GM18861 (cell line): ENCODE measurements at regions not wholly inside any gene's neighbourhood (a gene's known extent, or its start where the extent isn't known, plus 50 kb on each side); places are given as distances from the start of the nearest gene placed in this dataset.

Experiments used
- ATAC-seq: cut with Tn5 transposase; IDR thresholded peaks from one replicate; pipeline ENCODE4 v1.9.1; 2021; ENCODE audit not compliant: unreplicated experiment

DNA sequence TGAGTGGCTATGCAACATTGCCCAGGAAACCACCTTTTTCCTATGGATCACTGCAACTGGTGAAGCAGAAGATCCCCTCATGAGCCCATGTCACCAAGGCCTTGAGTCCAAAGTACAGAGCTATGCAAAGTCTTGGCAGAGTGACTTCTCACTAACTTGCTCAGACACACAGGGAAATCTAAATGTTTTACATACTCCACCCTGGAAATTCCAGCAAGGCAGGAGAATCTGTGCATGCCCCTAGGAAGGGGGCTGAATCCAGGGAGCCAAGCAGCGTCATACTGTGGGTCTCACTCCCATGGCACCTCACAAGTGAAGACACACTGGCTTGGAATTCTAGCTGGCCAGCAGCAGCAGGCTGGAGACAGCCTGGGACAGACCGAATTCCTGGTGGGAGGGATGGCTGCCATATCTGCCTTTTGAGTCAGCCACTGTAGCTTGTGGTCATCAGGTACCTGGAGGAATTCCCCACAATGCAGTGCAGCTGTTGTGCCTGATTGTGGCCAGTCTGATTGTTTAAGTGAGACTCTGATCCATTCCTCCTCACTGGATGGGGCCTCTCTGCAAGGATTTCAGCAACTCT, 1817.4 kb downstream of the SUCLG1 start:
- no peak for ATAC-seq

DNA sequence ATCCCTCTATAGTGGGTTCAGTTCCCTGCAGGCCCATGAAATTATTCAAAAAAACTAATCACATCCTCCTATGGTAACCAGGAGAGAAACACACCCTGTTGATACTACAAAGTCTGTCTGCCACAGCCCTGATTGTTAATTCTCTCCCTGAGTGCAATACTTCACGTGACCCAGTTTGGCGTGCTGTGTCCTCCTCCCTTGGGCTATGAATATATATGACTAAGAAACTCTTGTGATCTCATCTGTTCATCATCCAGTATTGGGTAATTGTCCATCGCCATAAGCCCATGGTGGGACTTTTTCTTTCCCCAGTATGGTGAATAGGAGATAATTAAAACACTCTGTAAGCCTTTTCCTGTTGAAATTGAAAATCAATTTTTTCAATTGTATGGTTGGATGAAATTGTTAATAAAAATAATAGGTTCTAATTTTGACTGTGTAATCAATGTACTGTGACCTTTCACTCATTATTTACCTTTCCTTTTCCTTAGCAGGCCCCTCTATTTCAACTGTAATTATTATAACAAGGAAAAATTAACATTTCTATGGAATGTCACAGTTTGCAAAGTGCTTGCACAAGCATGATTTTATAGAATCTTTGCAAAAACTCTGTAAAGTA, 1822.6 kb downstream of the SUCLG1 start:
- no peak for ATAC-seq

DNA sequence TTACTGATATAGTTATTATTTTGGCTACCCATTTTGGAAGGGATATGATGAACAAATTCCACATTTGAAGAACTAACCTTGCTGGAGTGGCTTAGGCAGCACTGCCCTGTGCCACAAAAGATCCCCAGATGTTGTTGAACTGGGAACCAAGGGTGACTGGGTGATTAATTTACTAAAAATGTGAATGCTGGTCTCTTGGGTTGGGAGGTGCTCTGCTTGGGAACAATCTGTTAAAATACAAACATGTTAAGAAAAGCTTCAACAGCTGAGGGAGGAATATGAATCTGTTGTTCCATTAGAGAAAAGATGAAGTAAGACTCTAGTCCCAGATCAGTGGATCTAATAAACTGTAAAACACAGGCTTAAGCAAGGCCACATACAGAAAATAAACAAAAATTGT, 1860.1 kb downstream of the SUCLG1 start:
- ATAC-seq = no peak

DNA sequence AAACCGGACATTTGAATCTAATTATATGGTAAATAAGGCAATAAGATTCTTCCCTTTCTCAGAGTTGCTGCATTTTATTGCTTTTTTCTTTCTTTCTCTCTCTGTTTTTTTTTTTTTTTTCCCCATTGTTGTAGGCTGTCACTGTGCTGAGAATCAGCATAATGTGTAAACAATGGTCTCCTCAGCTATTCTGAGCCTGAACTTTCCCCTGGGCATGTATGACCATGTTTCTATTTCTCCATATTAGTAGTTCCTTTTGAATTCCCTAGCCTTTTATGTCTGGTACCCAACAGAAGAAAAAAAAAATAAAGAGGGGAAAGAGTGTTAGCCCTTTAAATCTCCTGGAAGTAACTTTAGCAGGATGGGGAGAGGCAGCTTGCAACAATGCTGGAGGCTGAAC, 1862.5 kb downstream of the SUCLG1 start:
- ATAC-seq = no peak

DNA sequence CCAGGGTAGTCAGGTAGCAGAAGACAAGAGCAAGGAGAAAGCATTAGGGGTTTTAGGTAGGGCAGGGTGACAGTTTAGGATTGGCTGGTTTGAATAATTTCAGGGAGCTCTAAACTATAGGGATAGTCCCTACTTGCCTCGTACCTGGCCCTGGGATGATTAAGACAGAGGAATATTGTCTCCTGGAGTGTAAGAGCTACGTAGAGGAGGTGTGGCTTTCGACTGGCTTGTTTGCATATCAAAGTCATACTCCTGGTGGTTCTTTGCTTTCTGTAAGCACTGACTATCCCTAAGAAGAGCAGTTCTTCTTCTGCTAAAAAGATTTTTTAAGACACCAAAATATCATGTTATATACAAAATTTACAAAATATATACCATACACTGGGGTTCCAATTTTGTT, 1867.4 kb downstream of the SUCLG1 start:
- no peak for ATAC-seq

DNA sequence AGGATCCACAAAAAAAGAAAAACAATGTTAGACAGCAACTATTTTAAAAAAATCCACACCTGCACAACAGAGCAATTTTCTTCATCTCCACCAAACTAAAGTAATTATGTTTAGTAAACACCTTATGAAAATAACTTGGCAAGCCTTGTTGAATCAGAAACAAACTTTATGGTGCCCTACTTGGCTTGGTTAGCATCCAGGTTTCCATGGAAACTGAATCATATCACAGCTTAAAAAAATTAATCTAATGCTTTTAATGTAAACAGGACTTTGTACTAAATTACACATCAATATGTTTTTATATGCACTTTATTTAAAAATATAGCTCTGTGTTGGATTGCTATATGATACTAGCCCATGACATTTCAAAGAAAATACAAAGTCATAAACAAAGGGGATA, 1882.4 kb downstream of the SUCLG1 start:
- ATAC-seq = no peak

DNA sequence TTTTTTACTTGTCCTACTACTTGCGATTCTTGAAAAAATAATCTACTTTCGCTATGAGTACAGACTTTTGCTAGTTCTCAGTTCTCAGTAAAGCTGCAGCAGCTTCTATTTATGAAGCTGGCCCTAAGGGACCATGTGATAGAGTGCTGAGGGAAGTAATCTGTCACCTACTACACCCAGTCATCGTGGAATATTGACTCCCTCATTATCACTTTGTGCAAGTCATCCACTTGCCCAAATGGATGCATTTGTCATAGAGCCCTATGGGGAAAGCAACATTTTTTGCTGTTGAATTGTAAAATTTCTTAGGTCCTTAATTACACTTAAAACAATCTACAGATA, 1919.8 kb downstream of the SUCLG1 start:
- ATAC-seq = no peak

DNA sequence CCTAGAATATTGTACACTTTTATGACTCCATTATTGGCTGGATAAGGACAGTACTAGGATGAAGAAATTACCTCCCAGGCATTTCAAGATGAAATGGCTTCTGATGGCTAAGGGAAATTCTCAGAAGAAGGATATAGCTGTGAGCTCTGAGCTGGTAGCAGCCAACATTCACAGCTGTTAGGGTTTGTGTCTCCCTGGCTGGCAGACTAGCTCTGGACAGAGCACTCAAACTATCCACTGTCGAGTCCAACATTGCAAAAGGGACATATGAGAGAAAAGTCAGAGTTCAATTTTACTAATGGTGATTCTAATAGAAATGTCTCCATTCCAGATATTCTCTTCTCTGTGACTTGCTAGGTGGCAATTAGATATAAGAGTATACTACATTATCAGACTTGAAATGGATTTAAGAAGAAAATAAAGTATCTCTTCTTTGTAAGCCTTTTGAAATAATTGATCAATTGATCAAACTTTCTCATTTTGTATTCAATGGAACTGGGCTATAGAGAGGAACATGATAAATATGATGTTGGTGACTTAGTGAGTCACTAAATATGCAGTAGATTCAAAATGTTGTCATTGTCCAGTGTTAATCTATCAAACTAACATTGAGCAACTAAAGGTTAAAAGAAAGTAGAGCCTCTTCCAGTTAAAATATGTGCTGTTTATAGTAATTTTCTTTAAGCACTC, 1920.3 kb downstream of the SUCLG1 start:
- ATAC-seq = no peak

DNA sequence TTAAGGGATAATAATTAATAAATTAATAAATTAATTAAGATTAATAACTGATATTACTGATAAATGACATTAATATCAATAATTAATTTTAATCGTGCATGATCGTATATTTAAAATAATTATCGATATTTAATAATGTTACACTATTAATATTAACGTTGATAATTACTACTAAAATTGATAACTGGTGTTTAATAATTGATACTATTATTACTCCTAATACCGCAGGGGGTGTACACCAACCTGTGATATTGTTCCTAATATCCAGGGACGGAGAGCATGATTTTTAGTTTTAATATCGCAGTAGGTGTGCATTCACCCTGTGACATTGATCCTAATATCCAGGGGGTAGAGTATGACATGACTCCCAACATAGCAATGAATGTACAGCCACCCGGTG, 1930.8 kb downstream of the SUCLG1 start:
- no peak for ATAC-seq

DNA sequence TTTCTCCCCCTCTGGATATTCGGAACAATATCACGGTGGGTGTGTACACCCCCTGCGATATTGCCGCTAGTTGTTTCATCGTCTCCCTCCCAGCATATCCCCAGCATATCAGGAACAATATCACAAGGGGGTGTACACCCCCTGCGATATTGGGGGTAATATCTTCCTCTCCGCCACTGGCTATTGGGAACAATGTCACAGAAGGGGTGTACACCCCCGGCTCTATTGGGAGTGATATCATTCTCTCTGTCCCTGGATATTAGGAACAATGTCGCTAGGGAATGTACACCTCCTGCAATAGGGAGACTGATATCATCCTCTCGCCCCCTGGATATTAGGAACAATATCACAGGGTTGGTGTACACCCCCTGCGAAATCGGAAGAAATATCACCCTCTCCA, 1932.0 kb downstream of the SUCLG1 start:
- no peak for ATAC-seq

DNA sequence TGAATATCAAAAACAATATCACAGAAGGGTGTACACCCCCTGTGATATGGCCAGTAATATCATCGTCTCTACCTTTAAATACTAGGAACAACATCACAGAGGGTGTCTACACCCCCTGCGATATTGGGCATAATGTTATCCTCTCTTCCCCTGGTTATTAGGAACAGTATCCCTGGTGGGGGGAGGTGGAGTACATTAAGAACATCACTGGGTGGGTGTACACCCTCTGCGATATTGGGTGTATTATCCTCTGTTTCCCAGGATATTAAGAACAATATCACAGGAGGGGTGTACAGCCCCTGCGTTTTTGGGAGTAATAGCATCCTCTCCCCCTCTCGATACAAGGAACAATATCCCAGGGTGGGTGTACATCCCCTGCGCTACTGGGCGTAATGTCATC, 1932.8 kb downstream of the SUCLG1 start:
- ATAC-seq = no peak

DNA sequence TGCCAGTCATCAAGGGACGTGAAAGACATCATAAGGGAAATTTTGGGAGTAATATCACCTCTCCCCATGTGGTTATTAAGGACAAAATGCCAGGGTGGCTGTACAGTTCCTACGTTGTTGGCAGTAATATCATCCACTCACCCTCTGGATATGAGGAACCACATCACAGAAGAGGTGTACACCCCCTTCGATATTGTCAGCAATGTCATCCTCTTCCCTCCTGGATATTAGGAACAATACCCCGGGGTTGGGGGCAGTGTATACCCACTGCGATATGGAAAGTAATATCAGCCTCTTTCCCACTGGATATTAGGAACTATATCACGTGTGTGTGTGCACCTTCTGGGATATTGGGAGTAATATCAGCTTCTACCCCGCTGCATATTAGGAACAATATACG, 1933.3 kb downstream of the SUCLG1 start:
- no peak for ATAC-seq

DNA sequence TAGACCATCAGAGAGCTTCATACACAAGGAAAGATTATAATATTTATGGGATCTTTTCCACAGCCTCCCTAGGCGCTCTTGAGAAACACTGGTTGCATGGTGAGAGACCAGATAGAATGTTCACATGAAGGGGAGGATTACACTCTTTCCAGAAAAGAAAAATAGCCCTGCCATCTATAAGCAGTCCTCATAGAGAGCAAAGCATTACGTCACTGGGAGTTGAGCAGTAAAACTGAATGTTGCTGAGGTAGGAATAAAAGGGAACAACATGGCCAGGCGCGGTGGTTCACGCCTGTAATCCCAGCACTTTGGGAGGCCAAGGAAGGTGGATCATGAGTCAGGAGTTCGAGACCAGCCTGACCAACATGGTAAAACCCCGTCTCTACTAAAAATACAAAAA, 1934.3 kb downstream of the SUCLG1 start:
- ATAC-seq = no peak

DNA sequence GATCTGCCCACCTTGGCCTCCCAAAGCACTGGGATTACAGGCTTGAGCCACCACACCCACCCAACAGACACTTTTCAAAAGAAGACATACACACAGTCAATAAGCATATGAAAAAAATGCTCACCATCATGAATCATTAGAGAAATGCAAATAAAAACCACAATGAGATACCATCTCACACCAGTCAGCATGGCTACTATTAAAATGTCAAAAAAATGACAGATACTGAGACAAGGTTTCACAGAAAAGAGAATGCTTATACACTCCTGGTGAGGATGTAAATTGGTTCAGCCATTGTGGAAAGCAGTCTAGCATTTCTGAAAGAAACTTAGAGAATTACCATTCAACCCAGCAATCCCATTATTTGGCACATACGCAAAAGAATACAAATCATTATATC, 1947.2 kb downstream of the SUCLG1 start:
- no peak for ATAC-seq

DNA sequence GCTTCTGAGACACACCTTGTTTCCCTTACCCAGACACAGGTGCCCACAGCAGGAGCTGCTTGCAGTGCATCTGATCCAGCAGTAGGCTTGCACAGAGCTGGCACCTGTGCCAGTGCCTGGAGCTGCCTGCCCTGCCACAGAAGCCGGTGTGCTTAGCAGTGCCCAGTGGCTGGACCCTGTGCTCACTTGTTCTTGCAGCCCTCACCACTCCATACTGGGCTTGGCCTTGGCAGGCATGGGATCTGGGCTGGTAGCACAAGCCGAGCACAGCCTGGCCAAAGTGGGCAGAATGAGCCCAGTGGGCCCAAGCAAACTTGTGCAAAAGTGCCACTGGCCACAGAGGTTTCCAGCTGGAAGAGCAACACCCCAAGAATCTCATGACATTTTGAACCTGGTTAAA, 1950.4 kb downstream of the SUCLG1 start:
- no peak for ATAC-seq

DNA sequence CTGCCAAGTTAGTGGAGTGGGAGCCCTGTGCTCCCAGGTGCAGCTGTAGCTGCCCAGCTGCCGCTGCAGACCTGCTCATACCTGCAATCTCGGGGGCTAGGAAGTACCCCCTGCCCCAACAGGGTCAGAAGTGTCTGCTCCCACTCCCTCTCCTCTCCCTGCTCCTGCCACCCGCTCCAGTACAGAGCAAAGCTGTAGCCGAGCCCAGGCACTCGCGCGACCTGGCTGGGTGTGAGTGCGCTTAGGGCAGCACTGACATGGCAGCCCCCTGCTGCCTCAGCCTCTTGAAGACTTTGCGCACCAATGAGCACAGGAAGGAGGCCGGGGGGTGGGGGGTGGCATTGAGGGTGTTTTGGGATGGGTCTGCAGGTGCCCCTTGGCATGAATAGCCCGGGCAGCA, 1951.4 kb downstream of the SUCLG1 start:
- no peak for ATAC-seq

DNA sequence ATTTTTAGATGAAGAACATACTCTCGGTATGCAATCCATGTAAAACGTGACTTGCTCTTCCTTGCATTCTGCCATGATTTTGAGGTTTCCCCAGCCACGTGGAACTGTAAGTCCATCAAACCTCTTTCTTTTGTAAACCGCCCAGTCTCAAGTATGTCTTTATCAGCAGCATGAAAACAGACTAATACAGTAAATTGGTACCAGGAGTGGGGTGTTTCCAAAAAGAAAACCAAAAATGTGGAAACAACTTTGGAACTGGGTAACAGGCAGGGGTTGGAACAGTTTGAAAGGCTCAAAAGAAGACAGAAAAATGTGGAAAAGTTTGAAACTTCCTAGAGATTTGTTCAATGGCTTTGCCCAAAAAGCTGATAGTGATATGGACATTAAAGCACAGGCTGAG, 1957.9 kb downstream of the SUCLG1 start:
- ATAC-seq = no peak

DNA sequence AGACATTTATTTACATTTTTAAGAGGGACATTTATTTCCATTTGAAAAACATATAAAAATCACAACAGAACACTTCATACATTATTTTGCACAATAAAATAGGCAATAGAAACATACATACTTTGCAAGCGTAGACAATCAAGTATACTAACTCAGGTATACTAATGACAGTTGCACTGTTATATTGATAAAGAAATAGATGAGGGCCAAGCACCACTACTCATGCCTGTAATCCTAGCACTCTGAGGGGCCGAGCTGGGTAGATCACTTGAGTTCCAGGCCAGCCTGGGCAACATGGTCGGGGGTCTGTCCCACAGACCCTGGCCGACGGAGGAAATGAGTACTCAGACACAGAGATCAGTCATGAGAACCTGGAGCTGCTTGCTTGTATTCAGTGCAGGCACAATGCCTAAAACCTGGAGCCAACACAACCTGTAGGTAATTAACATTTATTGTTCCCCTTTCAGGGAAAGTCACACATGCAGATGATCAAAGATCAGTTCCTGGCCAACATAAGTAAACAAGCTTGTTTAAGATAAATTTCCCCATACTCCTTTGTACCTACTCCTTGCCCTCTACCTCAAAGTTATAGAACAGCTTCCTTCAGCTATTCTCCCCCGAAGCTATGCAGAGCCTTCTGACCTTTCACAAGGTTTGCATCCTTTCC, 1960.2 kb downstream of the SUCLG1 start:
- no peak for ATAC-seq

DNA sequence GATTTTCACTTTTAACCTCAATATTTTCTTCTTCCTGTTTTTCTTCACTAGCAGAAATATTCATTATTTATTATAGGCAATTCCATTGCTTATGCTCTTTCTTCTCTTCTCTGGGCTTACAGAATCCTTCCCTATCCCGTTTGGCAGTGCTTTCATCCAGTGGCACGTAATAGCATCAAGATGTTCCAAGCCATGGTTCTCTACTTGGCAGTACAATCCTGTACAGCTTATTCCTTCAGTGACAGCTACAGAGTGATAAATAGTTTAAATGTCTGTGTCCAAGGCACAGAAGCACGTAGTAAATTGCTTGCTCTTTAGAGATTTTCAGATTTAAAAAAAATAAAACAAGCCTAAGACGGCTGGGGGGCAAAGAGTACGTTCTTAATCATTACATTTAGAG, 1964.3 kb downstream of the SUCLG1 start:
- ATAC-seq = no peak

DNA sequence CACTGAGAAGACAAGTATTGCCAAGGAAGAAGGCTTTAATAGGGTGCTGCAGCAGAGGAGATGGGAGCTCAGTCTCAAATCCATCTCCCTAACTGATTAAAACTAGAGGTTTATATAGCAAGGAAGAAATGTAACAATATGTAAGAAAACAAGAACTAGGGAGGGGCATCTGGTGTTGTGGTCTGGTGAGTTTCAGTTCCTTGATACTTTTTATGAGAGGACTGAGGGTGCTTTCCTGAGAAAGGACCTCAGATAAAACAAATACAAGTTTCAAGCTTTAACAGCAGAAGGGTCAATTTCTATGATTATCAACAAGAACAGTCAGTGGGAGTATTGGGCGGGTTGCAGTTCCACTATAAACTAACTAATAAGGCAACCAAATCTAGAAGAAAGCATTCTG, 1967.5 kb downstream of the SUCLG1 start:
- ATAC-seq = no peak

DNA sequence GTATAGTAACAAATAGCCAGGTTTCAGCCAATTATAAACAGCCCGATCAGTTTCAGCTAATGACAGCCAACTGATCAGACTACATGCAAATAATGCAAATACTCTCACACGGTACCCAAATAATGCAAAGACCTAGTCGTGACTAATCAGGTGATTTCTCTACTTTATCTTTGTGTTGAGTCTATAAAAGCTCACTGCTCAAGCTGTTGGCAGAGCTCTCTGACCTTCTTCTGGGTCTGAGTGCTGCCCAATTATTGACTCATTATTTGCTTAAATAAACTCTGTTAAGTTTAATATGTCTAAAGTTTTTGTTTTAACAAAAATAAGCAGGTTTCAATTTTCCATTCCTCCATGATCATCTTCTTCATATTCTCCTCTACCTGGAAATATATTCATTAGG, 1971.7 kb downstream of the SUCLG1 start:
- ATAC-seq = no peak

DNA sequence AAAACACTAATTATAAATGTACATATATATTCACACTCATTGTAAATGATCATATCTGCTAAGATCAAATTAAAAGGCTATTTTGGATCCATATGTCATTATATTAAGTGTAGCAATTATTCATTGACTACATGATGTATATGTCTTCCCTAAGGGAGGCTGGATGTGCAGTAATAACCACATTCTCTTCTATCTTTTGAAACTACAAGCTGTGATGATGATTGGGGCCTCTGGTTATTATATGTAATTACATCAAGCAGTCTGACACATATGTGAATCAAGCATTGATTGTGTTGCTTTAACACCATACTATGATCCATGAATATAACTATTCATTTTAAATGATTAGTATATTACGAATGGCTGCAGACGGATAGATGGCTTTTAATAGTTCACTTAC, 1973.4 kb downstream of the SUCLG1 start:
- ATAC-seq = no peak
